ENCODE measurements at regions not wholly inside any gene's neighbourhood (a gene's known extent, or its start where the extent isn't known, plus 50 kb on each side); places are given as distances from the start of the nearest gene placed in this dataset.

DNA sequence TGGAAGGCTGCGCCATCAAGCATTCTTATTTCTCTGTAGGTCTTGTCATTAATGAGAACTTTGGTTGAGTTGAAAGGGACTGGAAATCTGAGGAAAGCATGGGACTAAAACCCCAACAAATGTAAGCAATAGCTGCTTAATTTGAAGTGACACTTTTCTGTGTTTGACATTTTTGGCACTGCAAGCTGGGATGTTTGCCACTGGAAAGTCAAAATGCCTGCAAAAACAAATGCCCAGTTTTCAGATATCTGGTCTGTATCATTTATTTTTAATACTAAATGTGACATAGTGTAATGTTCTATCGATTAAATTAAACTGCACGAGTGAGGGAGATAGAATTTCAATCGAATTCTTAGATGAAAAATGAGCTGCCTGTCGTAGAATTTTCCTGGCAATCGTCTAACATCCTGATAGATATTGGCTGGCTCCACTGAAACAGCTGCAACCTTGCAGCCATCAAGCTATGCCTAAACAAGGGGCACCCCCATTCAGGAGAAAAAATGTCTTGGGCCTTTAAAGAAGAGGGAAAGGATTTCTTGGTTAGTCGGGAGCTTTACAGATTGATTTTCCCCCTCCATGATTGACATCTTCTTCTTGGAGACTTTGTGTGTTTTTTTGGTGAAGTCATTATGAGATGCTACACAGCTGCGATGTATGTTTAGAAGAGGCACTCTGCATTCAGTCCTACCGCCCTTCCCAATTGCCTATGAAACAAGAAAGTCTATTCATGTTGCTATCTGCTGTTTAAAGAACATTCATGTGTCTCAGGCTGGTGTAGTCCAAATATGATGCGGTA lies 316.7 kb upstream of the TBL1XR1 start (continued):
- TF ChIP-seq, protein P1, sequence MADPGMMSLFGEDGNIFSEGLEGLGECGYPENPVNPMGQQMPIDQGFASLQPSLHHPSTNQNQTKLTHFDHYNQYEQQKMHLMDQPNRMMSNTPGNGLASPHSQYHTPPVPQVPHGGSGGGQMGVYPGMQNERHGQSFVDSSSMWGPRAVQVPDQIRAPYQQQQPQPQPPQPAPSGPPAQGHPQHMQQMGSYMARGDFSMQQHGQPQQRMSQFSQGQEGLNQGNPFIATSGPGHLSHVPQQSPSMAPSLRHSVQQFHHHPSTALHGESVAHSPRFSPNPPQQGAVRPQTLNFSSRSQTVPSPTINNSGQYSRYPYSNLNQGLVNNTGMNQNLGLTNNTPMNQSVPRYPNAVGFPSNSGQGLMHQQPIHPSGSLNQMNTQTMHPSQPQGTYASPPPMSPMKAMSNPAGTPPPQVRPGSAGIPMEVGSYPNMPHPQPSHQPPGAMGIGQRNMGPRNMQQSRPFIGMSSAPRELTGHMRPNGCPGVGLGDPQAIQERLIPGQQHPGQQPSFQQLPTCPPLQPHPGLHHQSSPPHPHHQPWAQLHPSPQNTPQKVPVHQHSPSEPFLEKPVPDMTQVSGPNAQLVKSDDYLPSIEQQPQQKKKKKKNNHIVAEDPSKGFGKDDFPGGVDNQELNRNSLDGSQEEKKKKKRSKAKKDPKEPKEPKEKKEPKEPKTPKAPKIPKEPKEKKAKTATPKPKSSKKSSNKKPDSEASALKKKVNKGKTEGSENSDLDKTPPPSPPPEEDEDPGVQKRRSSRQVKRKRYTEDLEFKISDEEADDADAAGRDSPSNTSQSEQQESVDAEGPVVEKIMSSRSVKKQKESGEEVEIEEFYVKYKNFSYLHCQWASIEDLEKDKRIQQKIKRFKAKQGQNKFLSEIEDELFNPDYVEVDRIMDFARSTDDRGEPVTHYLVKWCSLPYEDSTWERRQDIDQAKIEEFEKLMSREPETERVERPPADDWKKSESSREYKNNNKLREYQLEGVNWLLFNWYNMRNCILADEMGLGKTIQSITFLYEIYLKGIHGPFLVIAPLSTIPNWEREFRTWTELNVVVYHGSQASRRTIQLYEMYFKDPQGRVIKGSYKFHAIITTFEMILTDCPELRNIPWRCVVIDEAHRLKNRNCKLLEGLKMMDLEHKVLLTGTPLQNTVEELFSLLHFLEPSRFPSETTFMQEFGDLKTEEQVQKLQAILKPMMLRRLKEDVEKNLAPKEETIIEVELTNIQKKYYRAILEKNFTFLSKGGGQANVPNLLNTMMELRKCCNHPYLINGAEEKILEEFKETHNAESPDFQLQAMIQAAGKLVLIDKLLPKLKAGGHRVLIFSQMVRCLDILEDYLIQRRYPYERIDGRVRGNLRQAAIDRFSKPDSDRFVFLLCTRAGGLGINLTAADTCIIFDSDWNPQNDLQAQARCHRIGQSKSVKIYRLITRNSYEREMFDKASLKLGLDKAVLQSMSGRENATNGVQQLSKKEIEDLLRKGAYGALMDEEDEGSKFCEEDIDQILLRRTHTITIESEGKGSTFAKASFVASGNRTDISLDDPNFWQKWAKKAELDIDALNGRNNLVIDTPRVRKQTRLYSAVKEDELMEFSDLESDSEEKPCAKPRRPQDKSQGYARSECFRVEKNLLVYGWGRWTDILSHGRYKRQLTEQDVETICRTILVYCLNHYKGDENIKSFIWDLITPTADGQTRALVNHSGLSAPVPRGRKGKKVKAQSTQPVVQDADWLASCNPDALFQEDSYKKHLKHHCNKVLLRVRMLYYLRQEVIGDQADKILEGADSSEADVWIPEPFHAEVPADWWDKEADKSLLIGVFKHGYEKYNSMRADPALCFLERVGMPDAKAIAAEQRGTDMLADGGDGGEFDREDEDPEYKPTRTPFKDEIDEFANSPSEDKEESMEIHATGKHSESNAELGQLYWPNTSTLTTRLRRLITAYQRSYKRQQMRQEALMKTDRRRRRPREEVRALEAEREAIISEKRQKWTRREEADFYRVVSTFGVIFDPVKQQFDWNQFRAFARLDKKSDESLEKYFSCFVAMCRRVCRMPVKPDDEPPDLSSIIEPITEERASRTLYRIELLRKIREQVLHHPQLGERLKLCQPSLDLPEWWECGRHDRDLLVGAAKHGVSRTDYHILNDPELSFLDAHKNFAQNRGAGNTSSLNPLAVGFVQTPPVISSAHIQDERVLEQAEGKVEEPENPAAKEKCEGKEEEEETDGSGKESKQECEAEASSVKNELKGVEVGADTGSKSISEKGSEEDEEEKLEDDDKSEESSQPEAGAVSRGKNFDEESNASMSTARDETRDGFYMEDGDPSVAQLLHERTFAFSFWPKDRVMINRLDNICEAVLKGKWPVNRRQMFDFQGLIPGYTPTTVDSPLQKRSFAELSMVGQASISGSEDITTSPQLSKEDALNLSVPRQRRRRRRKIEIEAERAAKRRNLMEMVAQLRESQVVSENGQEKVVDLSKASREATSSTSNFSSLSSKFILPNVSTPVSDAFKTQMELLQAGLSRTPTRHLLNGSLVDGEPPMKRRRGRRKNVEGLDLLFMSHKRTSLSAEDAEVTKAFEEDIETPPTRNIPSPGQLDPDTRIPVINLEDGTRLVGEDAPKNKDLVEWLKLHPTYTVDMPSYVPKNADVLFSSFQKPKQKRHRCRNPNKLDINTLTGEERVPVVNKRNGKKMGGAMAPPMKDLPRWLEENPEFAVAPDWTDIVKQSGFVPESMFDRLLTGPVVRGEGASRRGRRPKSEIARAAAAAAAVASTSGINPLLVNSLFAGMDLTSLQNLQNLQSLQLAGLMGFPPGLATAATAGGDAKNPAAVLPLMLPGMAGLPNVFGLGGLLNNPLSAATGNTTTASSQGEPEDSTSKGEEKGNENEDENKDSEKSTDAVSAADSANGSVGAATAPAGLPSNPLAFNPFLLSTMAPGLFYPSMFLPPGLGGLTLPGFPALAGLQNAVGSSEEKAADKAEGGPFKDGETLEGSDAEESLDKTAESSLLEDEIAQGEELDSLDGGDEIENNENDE (IDR thresholded peaks at IDR 0.05; ENCODE audit: insufficient replicate concordance, low read length): no peak
- no peak for TF ChIP-seq E2F6 (IDR thresholded peaks at IDR 0.05)
- TF ChIP-seq NANOG (IDR thresholded peaks at IDR 0.05; ENCODE audit: insufficient read depth, low read depth, low read length, poor library complexity, severe bottlenecking): no peak
- no peak for TF ChIP-seq SP1 (IDR thresholded peaks at IDR 0.05; ENCODE audit: low read depth, low read length)
- TF ChIP-seq SP2 (IDR thresholded peaks at IDR 0.05; ENCODE audit: low read length): no peak
- no peak for TF ChIP-seq HDAC6 (IDR thresholded peaks at IDR 0.05; ENCODE audit: low read depth, low read length)
- TF ChIP-seq MAX (IDR thresholded peaks at IDR 0.05): no peak
- no peak for TF ChIP-seq EGR1 (IDR thresholded peaks at IDR 0.05; ENCODE audit: borderline replicate concordance, low read depth, low read length)
- TF ChIP-seq TBP (IDR thresholded peaks at IDR 0.05; ENCODE audit: low read depth, low read length): no peak
- TF ChIP-seq CTBP2 (IDR thresholded peaks at IDR 0.05; ENCODE audit: borderline replicate concordance, insufficient read depth, insufficient read length, low read length): no peak
